GM21381 (cell line): ENCODE measurements at regions not wholly inside any gene's neighbourhood (a gene's known extent, or its start where the extent isn't known, plus 50 kb on each side); places are given as distances from the start of the nearest gene placed in this dataset.

Experiments used
- ATAC-seq: cut with Tn5 transposase; IDR thresholded peaks from one replicate; pipeline ENCODE4 v1.9.1; 2021; ENCODE audit warnings: mild to moderate bottlenecking, moderate library complexity; ENCODE audit not compliant: unreplicated experiment

DNA sequence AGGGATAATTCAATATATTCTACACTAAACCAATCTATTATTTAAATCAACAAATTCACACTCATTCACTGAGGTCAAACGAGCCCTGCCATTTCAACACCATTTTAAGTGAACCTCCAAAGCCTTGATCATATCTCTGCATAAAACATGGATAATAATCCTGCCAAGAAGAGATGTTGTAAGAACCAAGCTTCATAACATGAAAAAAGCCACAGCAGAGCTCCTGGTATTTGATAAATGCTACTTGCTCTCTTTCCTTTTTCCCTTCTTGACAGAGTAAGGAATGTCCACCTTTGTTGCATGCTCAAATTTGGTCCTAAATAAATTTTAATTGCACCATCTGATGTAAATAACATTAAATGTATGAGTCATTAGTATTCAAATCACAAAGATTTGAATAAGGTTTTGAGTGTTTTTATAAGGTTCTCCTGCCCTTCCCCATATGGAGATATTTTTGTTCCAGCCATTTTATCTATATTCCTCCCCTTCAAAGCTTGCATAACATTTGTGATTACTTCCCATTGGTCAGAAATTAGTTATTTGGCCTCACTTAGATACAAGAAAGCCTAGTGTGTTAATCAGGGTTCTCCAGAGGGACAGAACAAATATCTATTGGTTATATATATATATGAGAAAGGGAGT lies 318.8 kb downstream of the RND3 start:
- ATAC-seq, result no peak

DNA sequence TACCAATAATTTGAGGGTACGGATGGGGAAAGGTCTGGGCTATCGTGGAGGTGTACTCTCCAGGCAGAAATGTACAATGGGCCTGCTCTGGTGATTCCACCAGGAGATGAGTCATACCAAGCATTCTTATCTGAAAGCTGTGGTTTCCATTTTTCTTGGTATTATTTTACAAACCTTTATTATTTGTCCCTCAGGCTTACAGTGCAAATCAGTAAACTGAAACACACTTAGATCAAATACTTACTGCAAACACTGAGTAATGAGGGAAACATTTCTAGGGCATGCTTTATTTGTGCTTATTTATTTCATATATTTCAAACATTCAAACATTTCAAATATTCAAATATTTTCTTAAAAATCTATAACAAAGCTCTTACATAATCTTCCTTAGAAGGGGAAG lies 319.8 kb downstream of the RND3 start:
- peak; percentile 83 for ATAC-seq

DNA sequence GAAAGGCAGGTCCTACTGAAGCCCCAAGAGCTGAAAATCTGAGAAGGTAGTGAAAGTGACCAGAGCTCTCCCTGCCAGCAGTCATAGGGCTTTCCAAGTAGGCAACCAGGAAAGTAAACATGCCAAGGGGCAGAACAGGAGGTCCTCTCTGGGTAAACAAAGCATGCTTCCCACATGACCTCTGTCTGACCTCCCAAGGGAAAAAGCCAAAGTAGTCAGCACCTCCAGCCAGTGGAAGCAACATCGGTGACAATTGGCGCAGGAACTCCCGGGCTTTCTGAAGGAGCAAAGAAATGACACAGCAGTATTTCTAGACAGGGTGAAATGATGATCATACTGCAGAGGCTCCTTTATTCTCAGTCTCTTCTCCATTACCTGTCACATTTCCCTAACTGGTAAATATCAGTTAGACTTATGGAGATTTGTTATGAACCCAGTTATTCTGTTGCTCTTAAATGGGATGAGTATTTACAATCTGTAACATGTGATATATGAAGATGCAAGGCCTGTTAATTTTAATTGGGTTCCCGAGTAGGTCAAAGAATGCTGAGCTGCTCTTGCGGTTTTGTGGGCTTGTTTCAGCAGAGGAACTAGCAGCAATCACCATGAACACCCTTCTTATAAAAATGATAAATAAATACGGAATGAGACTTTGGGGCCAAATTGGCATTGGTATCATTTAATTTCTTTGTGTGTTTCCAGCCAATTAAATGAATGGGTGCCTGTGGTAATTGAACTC lies 321.0 kb downstream of the RND3 start:
- no peak for ATAC-seq

DNA sequence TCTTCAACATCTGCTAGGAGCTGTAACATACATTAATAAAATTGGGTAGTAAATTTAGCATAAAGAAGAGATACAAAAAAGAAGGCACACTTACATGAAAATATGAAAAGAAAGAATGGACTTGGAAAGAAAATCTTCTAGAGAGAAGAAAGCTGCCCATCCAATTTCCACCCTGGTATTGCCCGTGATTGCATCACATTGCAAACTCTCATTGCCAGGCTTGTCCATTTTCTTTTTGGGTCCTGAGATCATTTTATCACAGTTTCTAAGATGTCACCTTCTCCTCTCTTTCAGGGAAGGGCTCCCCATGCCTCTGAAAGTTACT lies 321.5 kb downstream of the RND3 start:
- ATAC-seq, result no peak

DNA sequence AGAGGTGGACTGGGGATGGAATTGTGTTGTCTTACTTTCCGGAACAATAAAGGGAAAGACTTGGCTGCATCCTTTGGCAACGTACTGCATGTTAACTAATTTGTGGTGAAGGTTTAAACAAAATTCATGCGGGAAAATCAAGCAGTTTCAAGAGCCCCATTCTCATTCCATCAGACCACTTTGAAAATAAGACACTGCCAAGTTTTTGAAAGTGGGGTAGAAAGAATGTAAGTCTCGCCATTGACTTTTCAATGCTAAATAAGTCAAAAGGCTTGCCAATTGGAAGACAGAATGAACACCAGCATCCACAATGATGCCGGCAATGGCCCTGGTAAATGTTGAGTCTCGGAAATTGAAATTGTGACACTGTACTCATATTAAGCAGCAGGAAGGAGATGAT lies 322.0 kb downstream of the RND3 start:
- no peak for ATAC-seq

DNA sequence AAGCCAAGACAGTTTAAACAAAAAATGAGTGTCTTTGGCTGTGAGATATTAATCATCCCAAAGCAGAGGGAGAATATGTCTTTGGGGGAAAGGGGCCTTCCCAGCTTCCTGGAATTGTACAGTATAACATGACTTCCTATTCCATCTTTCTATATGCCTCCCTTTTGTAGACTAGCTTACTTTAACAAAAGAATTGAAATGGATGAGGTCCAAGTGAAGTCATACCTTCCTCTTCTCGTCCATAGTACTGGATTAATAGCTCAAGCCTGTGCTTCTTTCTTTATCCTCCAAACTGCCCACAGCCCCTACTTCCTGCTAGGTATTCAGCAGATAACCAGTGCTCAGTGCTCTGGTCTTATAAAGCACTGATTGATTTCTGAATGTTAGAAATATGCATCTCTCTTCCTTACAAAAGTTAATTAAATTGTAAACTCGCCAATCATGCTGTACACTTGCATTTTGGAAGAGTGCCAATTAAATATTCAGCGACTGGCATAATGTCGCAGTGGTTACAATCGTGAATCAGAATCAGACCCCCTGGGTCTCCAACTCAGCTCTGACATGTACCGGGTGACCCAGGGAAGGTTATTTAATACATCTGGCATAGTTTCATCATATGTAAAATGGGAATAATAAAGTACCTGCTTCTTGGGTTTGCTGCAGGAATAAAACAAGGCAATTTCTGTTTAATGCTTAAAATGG lies 325.1 kb downstream of the RND3 start:
- ATAC-seq, result no peak

DNA sequence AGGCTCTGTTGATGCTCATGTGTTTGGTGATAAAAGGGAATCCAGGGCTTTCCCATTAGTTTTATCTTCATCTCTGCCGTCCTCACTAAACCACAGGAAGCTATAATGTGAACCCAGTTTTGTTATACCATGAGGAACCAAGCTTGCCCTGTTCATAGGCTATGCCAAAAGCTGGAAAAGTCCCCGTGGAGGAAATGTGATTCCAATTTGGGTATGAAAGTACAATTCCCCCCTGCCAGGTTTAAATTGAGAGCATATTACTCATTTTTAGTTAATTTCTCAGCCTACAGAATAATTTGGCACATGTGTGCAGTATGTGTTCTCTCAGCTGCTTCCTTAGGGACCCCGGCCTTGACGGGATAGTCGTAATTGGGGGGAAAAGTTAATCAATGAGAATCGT lies 327.4 kb downstream of the RND3 start:
- no peak for ATAC-seq

DNA sequence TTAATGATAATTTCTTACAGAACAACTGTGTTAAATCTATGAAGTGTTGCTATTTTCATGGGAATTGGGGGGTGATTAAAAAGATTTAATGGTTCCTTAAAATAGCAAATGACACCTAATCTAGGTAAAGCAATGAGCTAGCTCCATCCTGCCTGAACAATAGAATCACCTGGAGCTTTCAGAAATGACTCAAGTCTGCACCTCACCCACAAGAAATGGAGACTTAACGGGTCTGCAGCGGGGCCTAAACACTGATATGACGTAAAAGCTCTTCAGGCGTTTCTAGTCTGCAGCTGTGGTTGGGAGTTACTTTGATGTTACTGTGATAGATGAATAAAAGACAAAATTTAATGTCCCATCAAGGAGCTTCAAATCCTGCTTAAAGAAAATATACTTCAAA lies 328.2 kb downstream of the RND3 start:
- no peak for ATAC-seq

DNA sequence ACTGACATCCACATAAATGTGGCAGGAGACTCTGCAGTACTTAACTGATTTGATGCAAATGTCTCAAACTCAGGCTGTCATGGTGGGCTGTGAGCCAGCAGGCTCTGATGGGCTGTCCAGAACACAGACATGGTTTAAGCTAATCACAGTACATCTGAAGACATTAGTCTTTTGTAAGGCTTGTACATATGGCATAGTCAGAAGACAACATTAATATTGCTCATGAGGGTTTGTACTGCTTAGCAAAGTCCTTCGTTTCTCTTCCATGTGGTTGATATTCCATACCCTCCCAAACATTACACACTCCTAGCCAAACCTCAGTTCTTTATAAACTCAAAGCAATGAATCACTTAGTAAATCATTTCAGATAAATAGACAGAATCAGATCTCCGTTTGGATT lies 330.6 kb downstream of the RND3 start:
- ATAC-seq, result no peak

DNA sequence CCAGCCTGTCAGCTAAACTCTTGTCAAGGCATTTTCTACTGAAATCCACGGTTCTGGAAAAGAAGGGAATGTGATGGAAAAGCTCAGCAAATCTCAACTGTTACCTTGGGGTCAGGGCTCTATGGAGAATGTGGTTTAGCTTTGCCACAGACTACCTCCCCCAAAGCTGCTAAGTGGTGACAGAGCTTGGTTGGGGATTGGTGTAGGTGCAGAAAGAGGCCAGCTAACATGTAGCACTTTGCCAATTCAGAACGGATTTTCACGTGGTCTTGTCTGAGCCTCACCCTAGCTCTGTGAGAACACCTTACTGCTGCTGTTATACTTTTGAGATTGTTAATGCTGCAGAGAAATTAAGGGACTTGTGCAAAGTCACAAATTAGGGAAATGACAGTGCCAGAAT lies 331.1 kb downstream of the RND3 start:
- no peak for ATAC-seq

DNA sequence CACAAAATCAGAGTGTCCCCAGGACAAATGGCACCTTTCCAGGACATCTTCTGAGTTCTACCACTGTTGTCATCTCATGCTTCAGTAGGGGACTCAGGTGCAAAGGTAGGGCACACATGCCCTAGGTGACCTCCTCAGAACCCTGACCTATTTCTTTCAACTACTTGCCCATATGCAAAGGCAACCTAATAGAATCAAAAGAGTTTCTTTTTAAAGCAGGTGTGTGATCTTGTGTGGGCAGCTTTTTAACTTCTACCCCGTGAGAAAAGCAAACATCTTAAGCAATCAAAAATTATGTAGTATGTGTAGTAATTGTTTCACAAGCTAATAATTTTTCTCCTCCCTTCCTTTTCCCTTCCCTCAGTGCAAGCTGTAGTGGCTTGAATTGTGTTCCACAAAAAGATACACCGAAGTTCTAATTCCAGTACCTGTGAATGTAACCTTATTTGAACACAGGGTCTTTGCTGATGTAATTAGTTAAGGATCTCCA lies 333.1 kb downstream of the RND3 start:
- ATAC-seq, result no peak

DNA sequence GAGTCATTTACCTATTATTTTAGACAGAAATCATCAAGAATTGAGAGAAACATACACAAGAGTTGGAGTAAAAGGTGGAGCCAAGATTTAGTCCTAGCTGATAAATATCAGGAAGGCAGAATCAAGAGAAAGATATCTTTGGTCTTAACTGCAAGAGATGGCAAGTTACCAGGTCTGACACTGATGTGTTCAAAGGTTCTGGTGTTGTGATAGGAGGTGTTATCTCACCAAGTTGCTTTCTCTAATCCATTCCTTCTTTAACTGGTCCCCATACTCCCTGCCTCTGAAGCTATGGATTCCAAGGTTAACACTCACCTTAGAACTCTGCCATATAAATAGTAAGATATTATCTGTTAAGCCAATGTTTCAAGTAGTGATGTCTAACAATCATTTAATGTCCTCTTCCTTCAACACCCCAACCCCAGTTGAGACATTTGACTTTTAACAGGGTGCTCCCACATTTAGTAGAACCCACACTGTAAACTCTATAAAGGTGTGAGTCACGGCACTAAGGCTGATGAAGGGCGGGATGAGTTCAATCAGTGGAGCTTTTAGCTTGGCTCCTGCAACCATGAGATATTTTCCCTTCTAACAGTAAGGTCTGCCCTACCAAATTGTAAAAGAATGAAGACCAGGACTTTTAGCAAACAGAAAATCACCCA lies 333.7 kb downstream of the RND3 start:
- ATAC-seq, result no peak

DNA sequence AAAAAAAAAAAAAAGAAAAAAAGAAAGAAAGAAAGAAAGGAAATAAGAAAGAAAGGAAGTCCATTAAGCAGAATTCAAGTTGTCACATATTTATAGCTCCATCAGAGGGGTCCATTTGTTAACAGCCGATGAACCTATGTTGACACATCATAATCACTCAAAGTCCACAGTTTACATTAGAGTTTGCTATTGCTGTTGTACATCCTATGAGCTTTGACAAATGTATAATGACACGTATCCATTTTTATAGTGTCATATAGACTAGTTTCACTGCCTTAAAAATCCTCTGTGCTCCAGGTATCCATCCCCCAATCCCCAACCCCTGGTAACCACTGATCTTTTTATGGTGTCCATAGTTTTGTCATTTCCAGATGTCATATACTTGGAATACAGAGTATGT lies 335.2 kb downstream of the RND3 start:
- no peak for ATAC-seq

DNA sequence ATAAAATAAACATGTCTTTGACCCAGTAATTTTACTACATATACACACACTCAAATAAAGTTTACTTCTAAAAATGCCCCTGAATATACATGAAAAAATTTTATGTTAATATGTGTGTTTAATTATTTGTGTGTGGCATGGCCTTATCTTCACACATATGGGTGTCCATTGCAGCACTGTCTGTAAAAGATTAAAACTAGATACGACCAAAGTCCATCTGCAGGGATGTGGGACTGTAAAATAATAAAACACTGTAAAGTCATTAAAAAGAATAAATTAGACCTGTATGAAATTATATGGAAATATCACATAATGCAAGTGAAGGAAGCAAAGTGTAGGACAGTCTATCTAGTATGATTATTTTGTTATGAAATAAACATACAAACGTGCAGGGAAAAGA lies 337.3 kb downstream of the RND3 start:
- ATAC-seq, result no peak

DNA sequence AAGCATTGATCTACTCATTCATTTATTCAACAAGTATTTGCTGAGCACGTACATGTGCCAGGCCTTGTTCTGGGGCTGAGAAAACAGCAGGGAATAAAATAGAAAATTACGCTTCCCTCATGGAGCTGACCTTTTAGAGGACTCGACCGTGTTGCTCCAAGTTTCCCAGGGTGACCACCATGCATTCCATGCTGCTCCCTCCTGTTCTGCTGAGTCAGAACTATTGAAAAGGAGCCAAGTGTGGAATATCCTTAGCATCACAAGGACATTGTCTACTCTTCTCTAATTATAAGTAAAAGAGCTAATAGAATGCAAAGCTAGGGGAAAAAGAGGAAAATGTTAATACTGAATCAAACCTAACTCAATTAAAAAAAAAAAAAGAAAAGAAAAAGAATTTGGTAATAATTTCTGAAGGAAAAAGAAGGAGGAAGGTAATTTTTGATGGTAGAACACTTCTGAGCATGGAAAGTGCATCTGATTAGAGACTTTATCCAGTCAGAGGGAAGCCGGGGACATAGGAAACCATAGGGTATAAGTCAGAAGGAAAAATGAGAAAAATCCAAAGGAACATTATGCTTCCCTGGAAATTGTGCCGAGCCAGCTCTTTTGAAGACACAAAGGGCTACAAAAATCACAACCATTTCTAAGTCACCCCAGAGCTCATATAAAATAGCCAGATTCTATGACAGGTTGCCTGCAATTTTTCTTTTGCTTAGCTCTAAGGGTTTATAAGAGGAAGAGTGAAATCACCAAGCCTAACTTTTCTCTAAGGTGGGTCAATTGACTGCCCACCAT lies 339.4 kb downstream of the RND3 start:
- no peak for ATAC-seq

DNA sequence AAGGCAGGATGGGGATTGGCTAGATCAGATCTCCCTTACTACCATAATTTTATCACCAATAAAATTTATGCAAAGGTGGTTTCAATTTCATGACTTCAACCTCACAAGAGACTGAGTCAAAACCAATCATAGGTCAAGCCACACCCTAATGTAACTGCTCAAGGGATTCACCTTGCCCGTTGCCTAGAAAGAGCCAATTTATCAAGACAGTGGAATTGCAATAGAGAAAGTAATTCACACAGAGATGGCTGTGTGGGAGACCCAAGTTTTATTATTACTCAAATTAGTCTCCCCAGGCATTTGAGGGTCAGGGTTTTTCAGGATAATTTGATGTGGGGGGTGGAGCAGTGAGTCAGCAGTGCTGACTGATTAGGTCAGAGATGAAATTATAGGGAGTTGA lies 340.6 kb downstream of the RND3 start:
- ATAC-seq, result no peak

DNA sequence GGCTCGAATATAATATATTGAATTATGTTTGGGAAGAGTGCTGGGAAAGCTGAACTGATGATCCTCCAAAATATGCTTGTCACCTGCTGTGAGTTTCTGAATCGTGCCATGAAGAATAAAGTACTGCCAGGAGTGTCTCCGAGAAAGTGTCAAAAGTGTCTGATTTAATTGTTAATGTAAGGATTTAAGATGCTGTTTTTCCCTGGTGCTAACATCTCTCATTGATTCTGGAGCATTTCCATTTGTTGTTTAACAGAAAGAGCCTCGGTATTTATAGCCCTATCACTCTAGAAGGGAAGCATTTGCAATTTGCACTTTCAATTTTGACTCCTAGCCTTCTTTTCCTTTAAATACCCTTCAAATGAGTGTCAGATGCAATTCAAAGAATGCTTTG lies 342.2 kb downstream of the RND3 start:
- ATAC-seq, result no peak

DNA sequence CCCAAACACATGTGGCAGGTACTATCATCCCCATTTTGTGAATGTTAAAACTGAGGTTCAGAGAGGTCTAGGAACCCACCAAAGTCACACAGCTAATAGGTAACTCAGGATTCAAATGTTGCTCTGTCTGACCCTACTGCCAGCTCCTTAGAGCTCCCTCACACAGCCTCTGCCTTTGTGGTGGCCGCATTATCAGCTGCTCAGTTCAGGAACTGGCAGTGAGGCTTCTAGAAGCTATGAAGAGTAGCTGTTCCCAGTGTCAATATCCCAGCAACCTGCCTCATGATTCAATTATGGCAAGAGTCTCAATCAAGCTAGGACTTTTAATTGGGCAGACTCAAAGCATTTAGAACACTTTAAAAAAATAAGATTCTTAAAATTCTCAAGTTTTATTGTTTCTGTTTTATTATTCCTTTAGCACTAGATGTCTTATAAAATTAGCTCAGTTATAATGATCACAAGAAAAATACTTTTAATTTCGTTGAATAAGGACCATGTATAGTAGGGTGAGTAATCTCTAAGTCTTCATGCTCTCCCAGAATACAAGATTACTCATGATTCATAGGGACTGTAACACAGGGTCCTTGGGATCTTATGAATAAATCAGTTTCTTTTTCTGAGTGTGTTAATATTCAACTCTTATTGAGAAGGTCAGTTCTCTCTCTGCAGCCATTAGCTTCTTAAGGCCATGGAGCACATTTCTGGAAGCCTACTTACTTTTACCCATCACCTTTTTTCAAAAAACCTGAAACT lies 342.7 kb downstream of the RND3 start:
- ATAC-seq, result no peak

DNA sequence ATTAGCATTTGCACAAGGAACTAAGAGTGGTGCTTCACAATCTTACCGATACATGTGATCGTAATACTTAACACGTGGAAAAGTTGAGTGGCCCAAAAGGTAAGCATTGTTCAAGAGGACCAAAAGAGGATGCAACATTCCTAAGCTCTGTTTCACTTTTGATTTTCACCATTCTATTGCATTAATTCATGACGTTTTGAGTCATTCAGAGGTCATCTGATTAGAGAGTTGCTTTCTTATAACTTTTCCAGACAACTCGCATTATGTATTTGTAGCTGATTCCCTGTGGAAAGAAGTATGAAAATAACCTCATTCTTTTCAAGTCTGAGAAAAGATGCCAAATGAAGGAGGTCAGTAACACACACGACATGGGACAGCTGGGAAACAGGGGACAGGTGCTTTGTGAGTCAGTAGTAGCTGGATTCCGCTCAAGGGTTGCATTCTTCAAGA lies 344.4 kb downstream of the RND3 start:
- ATAC-seq, result no peak

DNA sequence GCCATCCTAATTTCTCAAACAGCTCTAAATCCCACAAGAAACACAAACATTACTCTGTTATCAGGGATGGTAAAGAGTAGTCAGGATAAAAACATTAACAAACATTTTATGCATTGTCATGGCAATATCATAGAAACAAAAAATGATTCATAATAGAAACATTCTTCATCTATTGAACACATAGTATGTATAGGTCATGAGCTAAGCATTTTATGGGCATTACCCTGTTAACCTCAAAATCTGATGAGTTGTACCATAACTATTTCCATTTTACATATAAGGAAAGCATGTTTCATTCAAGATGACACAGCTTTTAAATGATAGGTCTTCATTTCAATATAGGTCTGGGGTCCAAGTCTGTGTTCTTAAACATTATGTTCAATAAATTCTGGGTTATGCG lies 344.9 kb downstream of the RND3 start:
- no peak for ATAC-seq
